HEK293 (cell line): ENCODE measurements at regions not wholly inside any gene's neighbourhood (a gene's known extent, or its start where the extent isn't known, plus 50 kb on each side); places are given as distances from the start of the nearest gene placed in this dataset.

Source experiments
- BCL11B ChIP-seq: fragments of 450-650 bp; formaldehyde crosslinking; IDR thresholded peaks from 2 replicates; pipeline ENCODE4 v1.5.1; 2016; ENCODE audit warnings: low read depth, missing biosample characterization, missing genetic modification characterization
- KLF8 ChIP-seq: fragments of 450-650 bp; formaldehyde crosslinking; IDR thresholded peaks from 2 replicates; pipeline ENCODE4 v1.5.1; 2016; ENCODE audit warnings: missing biosample characterization, missing genetic modification characterization
- SETDB1 ChIP-seq: IDR thresholded peaks from one replicate; pipeline ENCODE4 v1.6.1; 2017; ENCODE audit warnings: mild to moderate bottlenecking, low read length, moderate library complexity, mixed read lengths; ENCODE audit not compliant: insufficient read length
- ZNF184 ChIP-seq: fragments of 450-650 bp; IDR thresholded peaks from 2 replicates; pipeline ENCODE4 v1.5.1; 2018; ENCODE audit warnings: missing biosample characterization, mild to moderate bottlenecking, missing genetic modification characterization
- ZNF19 ChIP-seq: fragments of 450-650 bp; formaldehyde crosslinking; IDR thresholded peaks from 2 replicates; pipeline ENCODE4; 2016; ENCODE audit warnings: missing biosample characterization, missing genetic modification characterization, low read depth
- TF ChIP-seq, protein P1 (sequence below): fragments of 450-650 bp; formaldehyde crosslinking; IDR thresholded peaks from 2 replicates; pipeline ENCODE4 v1.5.1; 2016; ENCODE audit warnings: missing biosample characterization, missing genetic modification characterization

DNA sequence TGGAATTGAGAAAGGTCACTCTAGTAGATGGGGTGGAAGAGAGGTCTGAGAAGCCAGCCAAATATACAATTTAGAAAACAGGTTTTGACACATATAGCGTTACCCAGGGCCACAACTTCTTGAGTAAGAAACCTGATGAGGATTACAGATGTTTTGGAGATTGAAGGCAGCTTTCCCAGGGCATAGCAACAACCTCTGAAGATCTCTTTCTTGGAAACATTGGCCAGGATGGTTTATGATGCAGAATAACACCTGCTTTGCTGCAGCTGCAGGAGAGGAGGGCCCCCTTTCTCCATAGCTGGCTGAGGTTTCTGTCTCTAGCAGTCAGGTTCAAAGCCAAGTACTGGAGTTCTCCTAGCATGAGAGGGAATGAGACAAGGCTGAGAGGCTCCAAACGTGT, 75.1 kb upstream of the NUP50 start:
- TF ChIP-seq, protein P1, sequence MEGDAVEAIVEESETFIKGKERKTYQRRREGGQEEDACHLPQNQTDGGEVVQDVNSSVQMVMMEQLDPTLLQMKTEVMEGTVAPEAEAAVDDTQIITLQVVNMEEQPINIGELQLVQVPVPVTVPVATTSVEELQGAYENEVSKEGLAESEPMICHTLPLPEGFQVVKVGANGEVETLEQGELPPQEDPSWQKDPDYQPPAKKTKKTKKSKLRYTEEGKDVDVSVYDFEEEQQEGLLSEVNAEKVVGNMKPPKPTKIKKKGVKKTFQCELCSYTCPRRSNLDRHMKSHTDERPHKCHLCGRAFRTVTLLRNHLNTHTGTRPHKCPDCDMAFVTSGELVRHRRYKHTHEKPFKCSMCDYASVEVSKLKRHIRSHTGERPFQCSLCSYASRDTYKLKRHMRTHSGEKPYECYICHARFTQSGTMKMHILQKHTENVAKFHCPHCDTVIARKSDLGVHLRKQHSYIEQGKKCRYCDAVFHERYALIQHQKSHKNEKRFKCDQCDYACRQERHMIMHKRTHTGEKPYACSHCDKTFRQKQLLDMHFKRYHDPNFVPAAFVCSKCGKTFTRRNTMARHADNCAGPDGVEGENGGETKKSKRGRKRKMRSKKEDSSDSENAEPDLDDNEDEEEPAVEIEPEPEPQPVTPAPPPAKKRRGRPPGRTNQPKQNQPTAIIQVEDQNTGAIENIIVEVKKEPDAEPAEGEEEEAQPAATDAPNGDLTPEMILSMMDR (tag by site-specific recombination), result no peak
- TF ChIP-seq ZNF19 (tag by site-specific recombination), result no peak
- TF ChIP-seq ZNF184 (tag by site-specific recombination), result no peak
- TF ChIP-seq BCL11B, result no peak
- no peak for TF ChIP-seq KLF8
- TF ChIP-seq SETDB1, result no peak
